GM19324 (cell line): ENCODE measurements at regions not wholly inside any gene's neighbourhood (a gene's known extent, or its start where the extent isn't known, plus 50 kb on each side); places are given as distances from the start of the nearest gene placed in this dataset.
"Not testable (repeated sequence)": the region's sequence is repeated elsewhere in the genome, so short reads cannot be mapped to it uniquely, and the experiment has no call there.

Experiments used
- ATAC-seq: cut with Tn5 transposase; IDR thresholded peaks from one replicate; pipeline ENCODE4 v1.9.1; 2021; ENCODE audit warnings: mild to moderate bottlenecking, moderate library complexity; ENCODE audit not compliant: unreplicated experiment, low FRiP score

DNA sequence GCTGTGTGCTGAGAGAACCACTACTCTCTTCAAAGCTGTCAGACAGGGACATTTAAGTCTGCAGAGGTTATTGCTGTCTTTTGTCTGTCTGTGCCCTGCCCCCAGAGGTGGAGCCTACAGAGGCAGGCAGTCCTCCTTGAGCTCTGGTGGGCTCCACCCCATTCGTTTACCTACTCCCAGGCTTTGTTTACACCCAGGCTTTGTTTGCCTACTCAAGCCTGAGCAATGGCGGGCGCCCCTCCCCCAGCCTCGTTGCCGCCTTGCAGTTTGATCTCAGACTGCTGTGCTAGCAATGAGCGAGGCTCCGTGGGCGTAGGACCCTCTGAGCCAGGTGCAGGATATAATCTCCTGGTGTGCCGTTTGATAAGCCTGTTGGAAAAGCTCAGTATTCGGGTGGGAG, 386.8 kb upstream of the ZMIZ1 start:
- ATAC-seq: not testable (repeated sequence)

DNA sequence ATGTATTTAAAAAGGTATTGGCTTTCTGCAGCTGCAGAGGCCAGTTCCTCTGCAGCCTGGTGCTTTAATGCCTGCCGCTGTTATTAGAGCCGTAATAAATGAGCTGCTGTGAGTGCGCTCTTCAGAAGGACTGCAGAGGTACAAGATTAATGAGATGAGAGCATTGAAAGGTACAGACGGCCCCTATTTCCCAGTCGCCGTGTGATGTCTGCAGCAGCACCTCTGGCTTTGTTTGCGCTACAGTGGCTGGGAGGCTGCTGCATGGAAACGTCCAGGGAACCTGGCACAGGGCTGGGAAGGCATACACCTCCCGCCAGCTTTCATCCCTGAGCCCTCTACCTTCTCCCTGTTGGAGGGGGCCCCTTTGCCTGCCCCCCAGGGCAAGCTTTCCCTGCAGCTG, 383.8 kb upstream of the ZMIZ1 start:
- no peak for ATAC-seq

DNA sequence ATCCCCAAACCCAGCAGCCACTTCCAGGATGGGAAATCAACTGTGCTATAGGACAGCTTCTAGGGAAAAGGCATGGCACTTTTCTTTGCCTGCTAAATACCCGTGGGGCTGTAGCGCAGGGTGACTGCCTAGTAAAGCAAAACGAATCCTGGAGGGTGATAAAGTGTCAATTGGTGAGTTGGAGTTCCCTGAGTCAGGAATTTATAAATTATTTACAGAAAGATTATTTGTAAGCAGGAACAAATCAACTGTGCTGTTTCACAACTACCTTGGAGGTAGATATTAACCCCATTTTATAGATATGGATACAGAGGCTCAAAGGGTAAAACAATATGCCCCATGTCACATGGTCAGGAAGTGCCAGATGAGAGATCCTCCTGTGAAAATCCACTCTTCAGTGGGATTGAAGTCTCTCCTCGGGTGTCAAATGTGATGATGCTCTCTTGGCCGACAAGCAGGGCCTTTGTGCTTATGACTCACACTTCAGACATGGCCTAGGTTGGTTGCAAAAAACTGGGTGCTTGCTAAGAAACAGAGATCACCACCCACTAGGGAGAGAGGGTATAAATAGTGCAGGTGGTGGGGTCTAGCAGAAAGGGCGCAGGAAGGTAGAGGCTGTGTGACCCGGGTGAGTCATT, 383.2 kb upstream of the ZMIZ1 start:
- ATAC-seq: no peak

DNA sequence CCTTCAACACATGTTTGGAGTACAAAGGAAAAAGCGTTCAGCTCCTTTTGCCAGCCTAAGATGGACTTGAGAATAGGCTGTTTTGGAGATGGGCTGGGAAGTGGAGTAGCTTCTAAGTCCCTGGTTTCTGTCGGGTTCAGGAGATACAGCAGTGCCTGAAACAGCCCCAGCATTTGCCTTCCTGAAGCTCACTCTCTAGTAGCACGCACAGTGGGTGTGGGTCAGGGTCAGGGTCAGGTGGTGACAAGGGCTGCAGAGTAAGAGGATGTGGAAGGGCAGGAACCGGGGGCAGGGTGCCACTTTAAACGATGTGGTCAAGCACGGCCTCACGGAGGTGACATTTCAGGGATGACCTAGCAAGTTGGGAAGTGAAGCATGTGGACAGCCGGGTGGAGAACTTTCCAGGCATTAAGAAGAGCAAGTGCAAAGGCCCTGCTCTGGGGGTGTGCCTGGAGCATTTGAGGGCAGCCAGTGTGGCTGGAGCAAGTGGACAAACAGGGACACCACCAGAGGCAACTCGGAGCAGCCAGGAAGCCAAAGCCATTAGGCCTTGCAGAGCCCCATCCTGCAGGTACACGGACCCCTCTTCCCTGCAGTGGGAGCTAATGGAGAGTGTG, 382.2 kb upstream of the ZMIZ1 start:
- no peak for ATAC-seq

DNA sequence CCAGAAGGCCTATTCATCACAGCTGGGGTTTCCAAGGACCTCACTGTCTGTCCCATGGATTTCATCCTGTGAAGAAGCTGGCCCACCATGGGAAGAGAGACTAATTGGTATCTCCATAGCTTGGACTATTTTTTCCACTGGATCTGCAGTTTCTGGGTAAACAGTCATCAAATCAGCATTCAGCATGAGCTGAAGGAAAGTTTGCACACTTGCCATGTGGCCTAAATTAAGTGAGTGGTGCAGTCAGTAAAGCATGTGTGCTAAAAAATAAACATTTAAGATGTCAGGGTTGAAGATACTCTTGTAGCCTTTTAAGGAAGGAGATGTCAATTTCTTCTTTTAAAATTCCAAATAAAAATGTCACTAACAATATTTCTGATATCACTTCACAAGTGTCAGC, 381.1 kb upstream of the ZMIZ1 start:
- no peak for ATAC-seq

DNA sequence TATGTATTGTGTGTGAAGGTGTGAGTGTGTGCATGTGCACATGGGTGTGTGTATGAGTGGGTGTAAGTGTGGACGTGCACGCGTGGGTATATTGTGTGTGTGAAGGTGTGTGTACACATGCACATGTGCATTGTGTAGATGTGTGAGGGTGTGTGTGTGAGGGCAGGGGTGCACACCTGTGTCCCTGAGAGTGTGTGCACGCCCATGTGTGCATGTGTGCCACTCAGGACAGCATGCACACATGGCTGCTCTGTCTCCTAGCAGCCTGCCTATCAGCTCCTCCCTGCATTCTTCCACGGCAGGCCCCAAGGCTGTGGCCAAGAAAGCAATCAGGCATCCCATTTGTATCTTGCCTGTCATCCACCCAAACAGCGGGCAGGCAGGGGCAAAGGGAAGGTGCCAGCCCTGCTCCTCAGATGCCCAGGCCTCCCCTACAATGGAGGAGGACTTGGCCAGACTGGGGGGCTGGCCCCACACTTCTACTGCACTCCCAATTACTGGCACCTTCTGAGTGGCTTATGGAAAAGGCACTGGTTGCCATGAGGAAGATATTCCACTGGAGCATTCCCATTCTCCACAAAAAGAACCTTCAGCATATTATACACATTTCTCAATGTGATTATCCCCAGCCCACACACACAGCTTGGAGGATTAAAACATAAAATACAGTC, 380.4 kb upstream of the ZMIZ1 start:
- no peak for ATAC-seq

DNA sequence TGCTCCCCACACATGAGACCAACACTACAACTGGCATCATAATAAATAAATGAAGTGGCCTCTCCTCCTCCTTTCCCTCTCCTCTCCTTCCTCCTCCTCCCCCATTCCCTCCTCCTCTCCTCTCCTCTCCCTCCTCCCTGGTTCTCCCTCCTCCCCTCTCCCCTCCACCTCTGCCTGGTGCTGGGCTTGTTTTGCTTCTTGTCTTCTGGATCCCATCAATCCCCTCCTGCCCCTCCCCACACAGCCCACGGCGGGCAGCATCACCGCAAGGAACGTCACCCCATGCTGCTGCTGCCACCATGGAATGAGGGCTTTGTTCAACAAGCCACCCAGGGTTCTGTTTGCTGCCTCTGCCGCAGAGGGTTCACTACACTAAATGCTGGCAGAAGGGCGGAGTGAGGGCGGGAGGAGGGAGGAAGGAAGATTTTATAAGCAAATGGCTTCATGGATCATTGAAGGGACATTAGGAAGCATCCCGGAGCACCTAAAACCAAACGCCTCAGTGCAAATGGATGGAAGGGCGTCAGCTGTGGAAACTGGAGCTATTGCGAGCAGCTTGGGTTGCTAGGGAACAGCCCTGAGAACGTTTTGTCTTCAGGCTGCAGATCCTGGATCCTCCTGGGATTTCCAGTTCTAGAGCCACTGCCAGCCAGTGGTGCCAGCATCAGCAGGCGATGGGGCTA, 379.7 kb upstream of the ZMIZ1 start:
- ATAC-seq: no peak

DNA sequence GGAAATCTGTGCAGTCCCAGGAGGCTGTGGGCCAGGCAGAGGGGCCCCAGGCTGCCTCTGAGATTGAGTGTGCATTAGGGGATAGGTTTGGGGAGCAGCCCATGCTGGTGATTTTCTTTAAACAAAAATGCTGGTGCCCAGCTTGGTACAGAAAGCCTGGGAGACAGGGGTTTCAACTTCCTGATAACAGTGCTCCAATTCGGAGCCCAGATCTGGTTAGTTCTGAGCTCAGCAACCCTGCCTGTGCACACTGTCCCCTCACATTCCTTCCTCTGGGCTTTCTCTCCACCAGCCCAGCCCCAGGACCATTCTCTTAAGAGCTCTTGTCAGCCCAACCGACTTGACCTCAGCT, 379.2 kb upstream of the ZMIZ1 start:
- ATAC-seq: no peak

DNA sequence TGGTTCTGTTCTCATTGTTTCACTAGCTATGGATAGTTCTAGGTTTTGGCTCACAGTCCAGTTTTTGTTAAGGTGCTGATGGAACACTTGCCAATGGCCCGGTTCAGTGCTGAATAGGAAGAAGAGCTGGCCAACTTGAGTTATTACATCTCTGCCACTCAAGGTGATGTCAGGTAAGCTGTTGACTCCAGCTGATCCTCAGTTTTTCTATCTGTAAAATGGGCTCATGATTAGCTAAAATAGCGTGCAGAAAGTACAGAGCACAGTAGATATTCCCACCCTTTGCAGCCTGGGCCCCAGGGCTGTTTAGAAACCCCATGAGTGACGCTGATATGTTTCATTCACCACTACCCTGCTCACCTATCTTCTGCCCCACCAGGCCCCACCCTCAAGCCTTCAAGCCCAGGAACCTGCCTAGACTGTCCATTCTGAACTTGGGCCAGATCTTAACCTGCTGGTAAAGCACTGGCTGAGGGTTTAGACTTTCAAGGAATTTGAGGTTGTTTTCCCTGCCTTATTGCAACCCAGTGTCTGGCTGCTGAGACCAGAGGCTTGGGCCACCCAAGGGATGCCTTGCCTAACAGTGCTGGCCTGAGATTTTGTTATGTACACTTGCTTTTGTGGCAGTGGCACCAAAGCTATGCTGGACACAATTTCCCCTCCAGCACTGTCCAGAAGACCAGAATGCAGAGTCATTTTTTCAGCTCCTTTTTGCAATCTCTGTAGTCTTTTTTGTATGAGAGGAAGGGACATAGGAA, 378.2 kb upstream of the ZMIZ1 start:
- ATAC-seq: no peak

DNA sequence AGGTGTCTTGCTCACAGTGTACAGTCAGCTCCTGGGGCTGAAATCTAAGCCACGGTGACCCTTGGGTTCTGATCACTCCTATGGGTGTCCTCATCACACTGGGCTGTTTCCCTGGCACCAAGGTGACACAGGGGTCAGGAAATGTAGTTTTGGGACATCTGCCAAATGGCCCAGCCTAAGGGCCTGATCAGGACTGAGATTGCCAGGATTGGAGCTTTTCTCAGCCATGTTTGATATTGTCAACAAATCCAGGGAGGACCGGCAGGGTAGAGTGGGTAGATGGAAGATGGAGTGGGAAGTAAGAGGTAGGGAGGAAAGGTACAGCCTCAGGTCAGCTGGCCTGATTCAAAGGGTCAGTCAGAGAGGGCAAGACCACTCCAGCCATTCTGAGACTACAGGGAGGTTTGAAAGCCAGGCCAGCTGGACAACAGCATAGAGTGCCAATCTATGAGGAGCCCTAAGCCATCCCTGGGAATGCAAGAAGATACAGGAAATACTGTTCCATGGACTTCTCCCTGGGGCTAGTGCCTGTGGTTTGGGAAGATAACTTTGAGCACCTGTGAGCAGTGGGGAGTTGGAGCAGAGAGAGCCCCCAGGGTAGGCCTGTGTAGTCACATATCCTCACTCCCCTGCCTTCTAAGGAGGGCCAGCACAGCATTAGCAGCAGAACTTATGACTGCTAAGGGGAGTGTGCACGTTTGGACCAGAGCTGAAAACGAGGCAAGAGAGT, 377.3 kb upstream of the ZMIZ1 start:
- ATAC-seq: no peak

DNA sequence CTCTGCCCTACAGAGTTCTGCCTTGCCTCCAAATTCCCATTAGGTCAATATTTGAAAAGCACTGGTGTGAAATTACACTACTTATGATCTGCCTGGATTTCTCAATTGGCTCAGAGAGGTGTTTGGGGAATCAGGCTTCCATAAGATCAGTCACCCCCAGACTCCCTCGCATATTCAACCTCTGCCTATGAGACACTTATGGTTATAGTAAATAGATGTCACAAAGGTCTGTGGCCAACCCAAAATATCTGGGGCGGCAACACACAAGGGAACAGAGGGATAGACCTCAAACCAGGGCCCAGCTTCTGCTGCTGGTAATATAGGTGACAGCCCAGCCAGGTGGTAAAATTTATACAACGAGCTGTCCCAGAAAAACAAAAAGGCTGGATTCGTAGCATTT, 376.7 kb upstream of the ZMIZ1 start:
- no peak for ATAC-seq

DNA sequence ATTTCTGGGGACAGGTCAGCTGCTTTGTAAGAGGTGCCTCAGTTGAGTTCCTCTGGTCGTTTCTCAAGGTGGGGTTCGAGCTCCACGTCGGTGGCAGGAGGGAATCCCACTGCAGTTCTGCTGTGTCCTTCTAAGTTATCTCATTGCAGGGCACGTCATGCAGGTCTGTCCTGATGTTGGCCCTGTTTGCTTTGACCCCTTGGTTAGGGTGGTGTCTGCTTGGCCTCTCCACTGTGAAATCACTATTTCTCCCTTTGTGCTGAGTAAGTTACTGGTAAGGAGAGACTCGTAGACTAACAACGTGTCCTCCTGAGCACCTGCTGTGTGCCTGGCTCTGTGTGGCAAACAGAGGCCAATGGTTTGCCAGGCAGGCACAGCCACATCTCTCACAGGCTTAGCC, 372.9 kb upstream of the ZMIZ1 start:
- no peak for ATAC-seq

DNA sequence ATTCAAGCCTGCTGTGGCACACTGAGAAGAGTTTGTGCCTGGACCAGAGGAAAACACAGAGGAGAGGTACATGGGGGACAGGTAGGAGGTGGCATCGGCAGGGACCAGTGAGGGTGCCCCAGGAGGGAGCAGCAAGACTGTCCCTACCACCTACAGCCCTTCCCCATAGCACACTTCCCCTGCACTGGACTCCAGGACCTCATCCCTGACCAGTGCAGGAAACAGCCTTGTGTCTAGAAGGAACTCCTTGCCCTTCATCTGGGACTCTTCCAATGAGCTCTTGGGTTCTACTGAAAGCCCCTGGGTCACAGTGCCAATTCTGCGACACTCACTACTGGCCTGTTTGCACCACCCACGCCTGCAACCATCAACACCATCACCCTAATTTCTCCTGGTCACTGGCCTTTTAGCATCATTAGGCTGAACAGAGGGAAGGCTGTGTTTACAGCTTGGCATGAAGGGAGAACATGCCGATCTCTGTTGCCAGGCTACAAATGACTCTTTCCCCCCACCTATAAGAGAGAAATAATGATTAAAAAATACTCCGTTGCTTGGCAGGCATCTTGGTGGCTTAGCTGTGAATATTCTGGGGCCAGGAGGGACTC, 371.9 kb upstream of the ZMIZ1 start:
- no peak for ATAC-seq

DNA sequence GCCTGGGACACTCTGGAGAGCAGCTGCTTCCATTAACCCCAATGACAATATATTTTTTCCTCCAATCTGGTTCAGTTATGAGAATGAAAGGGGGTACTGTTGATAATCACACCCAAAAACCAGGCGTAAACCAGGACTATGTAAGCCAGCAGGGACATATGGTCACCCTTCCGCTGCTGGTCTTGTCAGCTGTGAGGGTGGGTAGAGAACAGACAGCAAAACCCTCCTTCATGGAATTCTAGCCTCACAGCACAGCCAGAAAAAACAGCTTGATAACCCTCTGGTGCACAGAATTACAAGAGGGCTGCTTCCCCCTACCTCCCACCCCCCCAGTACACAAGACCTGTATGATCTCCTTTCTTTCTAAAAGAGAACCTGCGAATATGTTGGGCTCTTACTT, 368.8 kb upstream of the ZMIZ1 start:
- no peak for ATAC-seq

DNA sequence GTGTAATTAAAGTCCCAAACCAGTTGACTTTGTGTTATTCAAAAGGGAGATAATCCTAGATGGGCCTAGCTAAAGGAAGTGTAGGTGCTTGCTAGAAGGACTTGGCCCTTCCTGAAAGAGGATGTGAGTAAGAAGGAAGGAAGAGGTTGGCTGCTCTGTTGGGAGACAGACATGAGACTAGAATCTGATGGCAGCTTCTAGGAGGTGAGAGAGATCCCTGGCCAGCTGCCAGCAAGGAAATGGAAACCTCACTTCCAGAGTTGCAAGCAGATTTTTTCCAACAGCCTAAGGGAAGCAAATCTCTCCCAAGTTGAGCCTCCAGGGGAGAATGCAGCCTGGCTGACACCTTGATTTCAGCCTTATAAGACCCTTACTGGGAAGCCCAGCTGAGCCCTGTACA, 368.4 kb upstream of the ZMIZ1 start:
- ATAC-seq: no peak

DNA sequence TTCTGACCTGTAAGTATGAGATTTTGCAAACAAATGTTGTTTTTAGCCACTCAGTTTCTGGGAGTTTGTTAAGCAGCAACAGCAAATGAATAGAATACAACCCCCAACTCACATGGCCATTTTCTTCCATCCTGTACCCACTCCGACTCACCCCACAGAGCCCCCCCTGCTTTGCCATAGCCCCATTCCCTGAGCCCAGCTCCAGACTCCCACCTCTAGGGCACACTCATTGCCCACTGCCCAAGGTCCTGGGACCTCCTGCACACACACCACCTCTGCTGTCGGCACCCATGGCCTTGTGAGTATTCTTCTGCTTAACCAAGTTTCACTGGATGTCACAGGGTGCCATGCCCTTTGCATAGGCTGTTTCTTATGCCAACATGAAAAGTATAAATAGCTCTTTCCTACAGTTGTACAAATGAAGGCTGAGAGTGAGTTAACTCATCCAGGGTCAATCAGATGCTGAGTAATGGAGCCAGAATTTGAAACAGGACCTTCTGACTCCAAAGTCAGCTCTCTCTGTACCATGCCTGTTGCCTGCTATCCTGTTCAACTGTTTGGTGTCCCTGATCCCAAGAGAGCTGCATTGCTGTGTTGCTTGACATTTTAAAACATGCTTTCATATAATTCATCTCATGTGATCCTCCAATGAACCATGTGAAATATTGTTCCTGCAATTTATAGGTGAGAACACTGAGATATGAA, 367.8 kb upstream of the ZMIZ1 start:
- ATAC-seq: no peak

DNA sequence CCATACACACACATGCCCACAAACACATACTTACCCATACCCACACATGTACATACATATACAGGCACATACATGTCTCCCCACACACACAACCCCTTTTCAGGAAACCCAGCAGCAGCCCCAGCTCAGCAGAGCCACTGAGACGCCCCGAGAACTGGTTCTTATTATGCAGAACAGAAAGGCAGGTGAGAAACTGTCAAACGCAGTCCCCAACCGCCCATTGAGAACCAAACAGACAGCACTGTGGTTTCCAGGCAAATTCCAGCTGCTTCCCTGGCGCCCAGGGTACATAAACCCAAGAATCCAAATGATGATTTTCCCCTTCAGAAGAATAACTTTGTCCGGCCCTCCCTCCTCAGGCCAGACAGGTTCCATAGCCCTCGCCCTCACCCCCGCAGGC, 366.6 kb upstream of the ZMIZ1 start:
- ATAC-seq: no peak

DNA sequence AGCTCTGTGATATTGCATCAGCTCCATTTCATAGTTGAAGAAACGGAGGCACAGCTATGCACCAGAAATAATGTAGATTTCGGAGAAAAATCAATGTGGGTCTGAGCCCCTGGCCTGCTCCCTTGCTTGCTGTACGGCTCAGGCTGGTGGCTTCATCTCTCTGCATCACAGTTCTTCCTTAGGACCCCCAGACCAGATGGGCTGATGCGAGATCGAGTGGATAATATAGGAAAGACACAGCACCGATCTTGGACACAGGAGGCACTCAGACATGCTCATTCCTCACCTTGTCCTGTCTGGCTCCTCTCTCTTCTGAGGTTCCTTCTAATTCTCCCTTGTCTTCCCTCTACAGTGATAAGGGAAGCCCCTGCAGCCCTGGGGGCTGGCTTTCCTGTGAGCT, 365.9 kb upstream of the ZMIZ1 start:
- ATAC-seq: no peak

DNA sequence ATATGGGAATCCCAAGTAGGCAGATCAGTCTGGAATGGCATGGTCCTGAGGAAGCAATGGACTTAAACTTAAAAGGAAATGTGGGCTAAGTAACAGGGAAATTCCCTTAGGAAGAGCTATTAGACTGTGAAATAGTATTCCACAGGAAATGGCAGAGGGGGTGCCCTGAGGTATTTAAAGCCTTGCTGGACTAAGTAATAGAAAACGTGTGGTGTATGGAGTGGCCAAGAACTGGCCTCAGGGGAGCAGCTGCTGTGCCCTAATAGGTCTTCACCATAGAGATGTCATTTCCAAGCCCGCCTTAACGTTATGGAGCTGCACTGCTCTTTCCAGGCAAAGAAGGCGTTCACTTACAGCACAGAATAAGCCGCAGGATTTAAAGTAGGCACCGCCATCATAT, 365.2 kb upstream of the ZMIZ1 start:
- ATAC-seq: no peak
